Aorta (tissue), 5 donors: ENCODE measurements at regions not wholly inside any gene's neighbourhood (a gene's known extent, or its start where the extent isn't known, plus 50 kb on each side); places are given as distances from the start of the nearest gene placed in this dataset.

Experiments used
- ATAC-seq: fragments of 200-7000 bp; cut with Tn5 transposase; one replicate; pipeline ENCODE4 v1.9.1; 2022; ENCODE audit warnings: moderate library complexity; ENCODE audit not compliant: low FRiP score
- DNase-seq, 2 donors: peaks; one replicate each; pipeline ENCODE4 v3.0.0-alpha.2; 2020
- H3K27ac ChIP-seq, 2 donors: one replicate each; pipeline ENCODE4 v1.5.1; 2013; ENCODE audit warnings: low read length in 2 of 2, mild to moderate bottlenecking in 2 of 2, moderate library complexity in 2 of 2, control low read depth in 1 of 2, inconsistent platforms in 1 of 2, low read depth in 1 of 2
- H3K27me3 ChIP-seq, 2 donors: one replicate each; pipeline ENCODE4 v1.6.1; 2013; ENCODE audit warnings: control low read depth in 1 of 2, low read length in 1 of 2, mild to moderate bottlenecking in 1 of 2, moderate library complexity in 1 of 2; ENCODE audit not compliant: insufficient read depth in 2 of 2, control insufficient read depth in 1 of 2
- H3K36me3 ChIP-seq, 2 donors: one replicate each; pipeline ENCODE4 v1.6.1; 2013; ENCODE audit warnings: control low read depth in 1 of 2, low read length in 1 of 2, mild to moderate bottlenecking in 1 of 2; ENCODE audit not compliant: insufficient read depth in 2 of 2, control insufficient read depth in 1 of 2
- H3K4me1 ChIP-seq, 2 donors: one replicate each; pipeline ENCODE4 v1.6.1; 2013; ENCODE audit warnings: low read length in 2 of 2, control low read depth in 1 of 2, mild to moderate bottlenecking in 1 of 2, moderate library complexity in 1 of 2; ENCODE audit not compliant: insufficient read depth in 2 of 2, control insufficient read depth in 1 of 2
- H3K4me3 ChIP-seq, 2 donors: one replicate each; pipeline ENCODE4 v1.5.1; 2013; ENCODE audit warnings: low read length in 2 of 2, control low read depth in 1 of 2, mild to moderate bottlenecking in 1 of 2
- H3K9me3 ChIP-seq: one replicate; pipeline ENCODE4 v1.6.1; 2013; ENCODE audit warnings: mild to moderate bottlenecking, low read length; ENCODE audit not compliant: control insufficient read depth
- WGBS, 2 donors: extraction: QIAGEN DNeasy Blood & Tissue Kit; methylation state at CpG; one replicate each; pipeline ENCODE4 v1.1.7; 2013; 5-methylcytosine and 5-hydroxymethylcytosine counted together
- intact Hi-C, 2 donors: fragments of 100-400 bp; cut with DNase I; formaldehyde crosslinking; loops; one replicate each; pipeline versions ENCODE4 v1.14.2 to v1.15.0; 2022
- donor health status: healthy with polysubstance abuse.
- donor health status: Bipolar disorder and iron deficiency.
- donor health status: DM: no; HTN: no; CAD: no.
- donor health status: DM: no; HTN: no; CAD: no.
- donor health status: DM: yes; HTN: yes; CAD: no.

GRCh38 chr3:182241766-182242488, 530.2 kb downstream of the SOX2 start:
- no peak for DNase-seq
- Histone ChIP-seq H3K27ac (no peak overlapping the region), H3K4me3 (no peak overlapping the region), H3K4me1 (no peaks in the 10 kb centered on the region), H3K9me3 (no peaks in the 10 kb centered on the region), H3K36me3 (no peaks in the 10 kb centered on the region), H3K27me3 (no peaks in the 10 kb centered on the region)
- ATAC-seq, result peak; percentile 74
- intact Hi-C loops, result no loop called here
- WGBS, 2 donors, result 37 to 45% methylated on average over 15 of the region's 15 CpGs

DNA sequence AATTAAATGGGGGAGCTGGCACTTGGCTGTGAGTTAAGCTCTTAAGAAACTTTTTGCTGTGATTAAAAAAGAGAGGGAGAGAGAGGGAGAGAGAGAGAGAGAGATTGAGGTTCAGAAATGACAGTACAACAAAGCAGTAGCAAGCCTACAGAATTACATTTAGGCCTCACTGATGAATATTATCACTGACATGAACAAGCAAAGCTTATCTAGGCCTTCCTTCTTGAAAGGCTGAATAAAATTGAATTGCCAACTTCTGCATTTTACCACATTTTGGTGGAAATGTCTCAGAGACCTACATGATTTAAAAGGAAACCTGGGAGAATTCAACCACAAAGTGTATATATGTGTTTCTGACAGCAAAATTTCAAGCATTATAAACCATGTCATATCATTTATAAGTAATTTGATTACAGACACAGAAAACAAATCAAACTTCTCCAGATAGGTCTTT, 530.8 kb downstream of the SOX2 start:
- Histone ChIP-seq H3K4me1 (no peaks in the 10 kb centered on the region), H3K4me3 (no peak overlapping the region), H3K27ac (no peak overlapping the region), H3K36me3 (no peaks in the 10 kb centered on the region), H3K27me3 (no peaks in the 10 kb centered on the region), H3K9me3 (no peaks in the 10 kb centered on the region)
- ATAC-seq, result no peak
- no peak for DNase-seq
- intact Hi-C loops, result no loop called here

DNA sequence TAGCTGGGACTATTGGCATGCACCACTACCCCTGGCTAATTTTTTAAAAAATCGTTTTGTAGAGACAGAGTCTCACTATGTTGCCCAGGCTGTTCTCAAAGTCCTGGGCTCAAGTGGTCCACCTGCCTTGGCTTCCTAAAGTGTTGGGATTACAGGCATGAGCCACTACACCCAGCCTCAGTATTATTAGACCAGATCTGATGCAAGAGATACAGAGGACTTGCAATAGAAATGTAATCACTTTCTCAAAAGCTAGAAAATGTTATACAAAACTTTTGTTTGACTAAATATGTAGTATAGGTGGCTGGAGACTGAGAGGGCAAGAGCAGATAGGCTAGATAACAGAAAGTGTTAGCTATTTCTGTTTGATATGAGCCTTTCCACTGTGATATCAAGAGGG, 531.9 kb downstream of the SOX2 start:
- no peaks in the 10 kb centered on the region for H3K9me3 ChIP-seq
- no peak overlapping the region for H3K4me3 ChIP-seq
- no peaks in the 10 kb centered on the region for H3K36me3 ChIP-seq
- no peak for ATAC-seq
- intact Hi-C loops, result no loop called here
- no peak overlapping the region for H3K27ac ChIP-seq
- WGBS, 2 donors, result 40 to 48% methylated on average over 1 of the region's 1 CpG
- no peaks in the 10 kb centered on the region for H3K4me1 ChIP-seq
- no peak for DNase-seq
- H3K27me3 ChIP-seq, result no peaks in the 10 kb centered on the region

DNA sequence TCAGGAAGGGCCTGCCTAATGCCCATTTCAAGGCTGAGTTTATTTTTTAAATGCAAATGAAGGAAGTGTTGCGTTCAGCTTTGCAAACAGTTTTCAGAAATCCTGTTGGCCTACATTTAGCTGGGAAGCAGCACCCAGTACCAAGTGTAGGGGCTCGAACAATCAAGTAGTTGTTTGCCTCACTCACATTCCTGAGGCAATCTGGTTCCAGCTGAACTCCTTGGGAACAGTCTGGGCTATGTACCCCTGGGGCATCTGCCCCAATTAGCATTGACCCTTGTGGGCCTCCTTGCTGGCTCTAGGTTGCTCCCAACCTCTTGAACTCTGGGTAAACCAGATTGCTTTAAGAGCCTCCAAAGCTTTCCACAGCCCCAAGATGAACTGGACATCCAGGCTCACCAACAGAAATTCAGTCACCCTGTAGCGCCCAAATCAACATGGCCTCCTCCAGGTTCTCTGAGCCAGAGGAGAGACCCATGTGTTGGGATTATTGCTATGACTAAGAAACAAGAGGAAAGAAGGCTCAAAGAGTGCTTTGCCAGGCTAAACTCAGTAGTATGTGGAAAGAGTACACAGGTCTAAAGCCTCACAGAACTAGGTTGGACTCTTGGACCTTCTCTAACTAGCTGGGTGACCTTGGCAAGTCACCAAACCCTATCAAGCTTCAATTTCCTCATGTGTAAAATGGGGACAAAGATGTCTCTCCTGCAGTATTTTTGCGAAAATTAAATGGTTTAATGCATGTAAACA, 532.7 kb downstream of the SOX2 start:
- 76 to 87% methylated on average over 4 of the region's 4 CpGs for WGBS, 2 donors
- no peaks in the 10 kb centered on the region for H3K9me3 ChIP-seq
- H3K27me3 ChIP-seq, result no peaks in the 10 kb centered on the region
- ATAC-seq, result no peak
- intact Hi-C loops, result no loop called here
- no peak overlapping the region for H3K4me3 ChIP-seq
- H3K36me3 ChIP-seq, result no peaks in the 10 kb centered on the region
- H3K4me1 ChIP-seq, result no peaks in the 10 kb centered on the region
- H3K27ac ChIP-seq, result no peak overlapping the region
- DNase-seq, result no peak

DNA sequence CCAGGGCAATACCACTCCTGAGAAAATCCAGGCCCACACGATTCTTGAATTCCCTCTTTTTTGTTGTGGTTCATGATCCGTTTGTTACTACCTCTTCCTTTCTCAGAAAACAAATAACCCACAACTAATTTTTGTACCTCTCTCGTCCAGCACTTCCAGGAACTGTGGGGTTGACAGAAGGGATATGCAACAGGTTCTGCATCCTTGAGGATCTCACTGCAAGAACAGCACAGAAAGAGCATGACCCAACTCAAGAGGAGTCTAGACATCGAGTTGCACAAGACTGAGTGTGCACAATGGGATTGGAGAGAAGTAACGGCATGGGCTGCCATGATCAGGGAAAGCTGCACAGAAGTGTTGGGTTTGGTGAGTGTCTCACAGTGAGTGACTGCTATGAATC, 533.3 kb downstream of the SOX2 start:
- no peaks in the 10 kb centered on the region for H3K4me1 ChIP-seq
- H3K27ac ChIP-seq, result no peak overlapping the region
- H3K4me3 ChIP-seq, result no peak overlapping the region
- no peak for DNase-seq
- no peaks in the 10 kb centered on the region for H3K9me3 ChIP-seq
- H3K36me3 ChIP-seq, result no peaks in the 10 kb centered on the region
- intact Hi-C loops, result no loop called here
- H3K27me3 ChIP-seq, result no peaks in the 10 kb centered on the region
- WGBS, 2 donors, result 86 to 87% methylated on average over 5 of the region's 5 CpGs
- no peak for ATAC-seq

GRCh38 chr3:182246870-182247269, 535.1 kb downstream of the SOX2 start:
- Histone ChIP-seq H3K4me3 (no peak overlapping the region), H3K27me3 (no peaks in the 10 kb centered on the region), H3K27ac (no peak overlapping the region), H3K36me3 (no peaks in the 10 kb centered on the region), H3K9me3 (no peaks in the 10 kb centered on the region), H3K4me1 (no peaks in the 10 kb centered on the region)
- WGBS, 2 donors, result 79 to 87% methylated on average over 5 of the region's 5 CpGs
- DNase-seq, result no peak
- no peak for ATAC-seq
- intact Hi-C loops, result no loop called here

GRCh38 chr3:182248349-182248880, 536.7 kb downstream of the SOX2 start:
- 75% methylated on average over 5 of the region's 5 CpGs for WGBS, 2 donors
- Histone ChIP-seq H3K4me3 (no peak overlapping the region), H3K36me3 (no peaks in the 10 kb centered on the region), H3K9me3 (no peaks in the 10 kb centered on the region), H3K4me1 (no peaks in the 10 kb centered on the region), H3K27ac (no peak overlapping the region), H3K27me3 (no peaks in the 10 kb centered on the region)
- ATAC-seq (no peak), DNase-seq (no peak)
- intact Hi-C loops, result no loop called here

DNA sequence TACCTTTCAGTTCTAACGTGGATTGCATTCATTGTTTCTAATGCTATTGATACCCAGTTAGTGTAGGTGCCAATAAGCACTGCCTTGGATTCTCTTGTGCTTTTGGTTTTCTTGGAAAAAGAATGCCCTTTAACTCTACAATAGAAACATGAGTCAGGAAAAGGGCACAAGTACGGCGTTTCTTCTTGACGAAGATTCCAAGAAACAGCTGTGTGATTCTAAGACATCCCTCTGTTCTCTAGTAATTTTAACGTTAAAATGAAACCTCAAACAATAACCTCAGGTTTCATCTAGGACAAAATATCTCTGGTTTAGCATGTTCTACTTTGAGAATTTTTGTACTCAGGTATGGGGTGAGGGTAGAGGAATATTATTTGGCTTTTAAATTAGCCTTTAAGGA, 540.5 kb upstream of the ATP11B start:
- no peak overlapping the region for H3K27ac ChIP-seq
- ATAC-seq, result no peak
- no peaks in the 10 kb centered on the region for H3K4me1 ChIP-seq
- DNase-seq, result no peak
- 58 to 59% methylated on average over 5 of the region's 5 CpGs for WGBS, 2 donors
- no peaks in the 10 kb centered on the region for H3K36me3 ChIP-seq
- H3K9me3 ChIP-seq, result no peaks in the 10 kb centered on the region
- H3K27me3 ChIP-seq, result no peaks in the 10 kb centered on the region
- intact Hi-C loops, result no loop called here
- no peak overlapping the region for H3K4me3 ChIP-seq

DNA sequence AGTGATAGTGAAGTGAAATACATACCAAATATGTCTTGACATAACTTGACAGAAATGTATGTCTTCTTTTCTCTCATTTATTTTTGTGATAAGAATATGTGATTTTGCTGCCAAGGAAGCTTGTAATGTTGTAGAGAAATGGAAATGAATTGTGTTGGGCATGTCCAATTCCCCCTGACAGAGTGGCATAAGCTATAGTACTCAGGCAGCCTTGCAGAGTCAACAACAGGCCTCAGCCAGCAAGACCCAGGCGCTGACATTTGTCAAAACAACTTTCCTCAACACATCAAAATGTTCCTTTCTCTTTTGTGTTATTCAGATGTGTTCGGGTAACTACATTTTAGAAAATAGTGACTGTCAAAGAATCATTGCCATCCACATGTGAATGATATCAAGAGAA, 538.1 kb upstream of the ATP11B start:
- H3K36me3 ChIP-seq, result no peaks in the 10 kb centered on the region
- H3K9me3 ChIP-seq, result no peaks in the 10 kb centered on the region
- peaks cover 0 to 2% of the 10 kb centered on the region in 2 donors for H3K27me3 ChIP-seq
- intact Hi-C loops, result no loop called here
- WGBS, 2 donors, result 67 to 78% methylated on average over 2 of the region's 2 CpGs
- no peak overlapping the region for H3K4me3 ChIP-seq
- ATAC-seq, result no peak
- no peak overlapping the region for H3K27ac ChIP-seq
- no peak for DNase-seq
- H3K4me1 ChIP-seq, result no peaks in the 10 kb centered on the region
